Activated T-cell treated with anti-CD3 and anti-CD28 coated beads, Interleukin-2, amount 50 U/mL, for 72 hours (primary cell): ENCODE measurements at regions not wholly inside any gene's neighbourhood (a gene's known extent, or its start where the extent isn't known, plus 50 kb on each side); places are given as distances from the start of the nearest gene placed in this dataset.
"Not testable (repeated sequence)": the region's sequence is repeated elsewhere in the genome, so short reads cannot be mapped to it uniquely, and the experiment has no call there.

Experiments used
- ATAC-seq, 2 donors: fragments of 150-1000 bp; cut with Tn5 transposase; replicated peaks in 1 of 2; 2 replicates each; pipeline ENCODE4 v1.10.0; 2021; ENCODE audit warnings: moderate library complexity in 2 of 2, mild to moderate bottlenecking in 1 of 2
- DNase-seq, 2 donors: peaks; one replicate each; pipeline ENCODE4 v3.0.0; 2021 to 2022; ENCODE audit warnings: mixed read lengths in 1 of 2
- H3K27ac Mint-ChIP-seq: one replicate; pipeline ENCODE4 v1.8.0; 2022; ENCODE audit warnings: mild to moderate bottlenecking, moderate library complexity, mixed read lengths
- H3K27me3 Mint-ChIP-seq: one replicate; pipeline ENCODE4 v1.8.0; 2022; ENCODE audit warnings: low read depth, mixed read lengths
- H3K36me3 Mint-ChIP-seq, 2 donors: one replicate each; pipeline ENCODE4 v1.8.0; 2022; ENCODE audit warnings: mixed read lengths in 2 of 2, mild to moderate bottlenecking in 1 of 2; ENCODE audit not compliant: insufficient read depth in 2 of 2
- H3K4me1 Mint-ChIP-seq: one replicate; pipeline ENCODE4 v1.8.0; 2022; ENCODE audit warnings: low read depth, mixed read lengths
- H3K4me3 Mint-ChIP-seq, 2 donors: one replicate each; pipeline ENCODE4 v1.8.0; 2022; ENCODE audit warnings: mild to moderate bottlenecking in 2 of 2, mixed read lengths in 2 of 2, moderate library complexity in 2 of 2
- H3K9me3 Mint-ChIP-seq, 2 donors: one replicate each; pipeline ENCODE4 v1.8.0; 2022; ENCODE audit warnings: mixed read lengths in 2 of 2

- Mint-ChIP-seq H3K4me1 (no peaks in the 10 kb centered on the region), H3K27me3 (no peaks in the 10 kb centered on the region), H3K36me3 (no peaks in the 10 kb centered on the region), H3K4me3 (no peak overlapping the region), H3K27ac (no peak overlapping the region), H3K9me3 (no peaks in the 10 kb centered on the region)
- ATAC-seq (no peak), DNase-seq (no peak)
Observed at GRCh38 chr2:225864394-225864793, 464.9 kb downstream of the NYAP2 start.

GRCh38 chr2:225842939-225843338, 443.4 kb downstream of the NYAP2 start:
- H3K4me1 Mint-ChIP-seq: no peaks in the 10 kb centered on the region
- H3K27ac Mint-ChIP-seq: no peak overlapping the region
- no peak for DNase-seq
- H3K27me3 Mint-ChIP-seq: no peaks in the 10 kb centered on the region
- ATAC-seq: no peak
- H3K4me3 Mint-ChIP-seq: no peak overlapping the region
- H3K9me3 Mint-ChIP-seq: peaks cover 0 to 2% of the 10 kb centered on the region in 2 donors
- no peaks in the 10 kb centered on the region for H3K36me3 Mint-ChIP-seq

- ATAC-seq: no peak
- Mint-ChIP-seq H3K36me3 (no peaks in the 10 kb centered on the region), H3K27ac (no peak overlapping the region), H3K27me3 (no peaks in the 10 kb centered on the region), H3K4me3 (no peak overlapping the region), H3K9me3 (no peaks in the 10 kb centered on the region), H3K4me1 (no peaks in the 10 kb centered on the region)
- no peak for DNase-seq
Observed at GRCh38 chr2:225841314-225841713, 441.8 kb downstream of the NYAP2 start.

- no peaks in the 10 kb centered on the region for H3K9me3 Mint-ChIP-seq
- no peaks in the 10 kb centered on the region for H3K27me3 Mint-ChIP-seq
- no peaks in the 10 kb centered on the region for H3K4me1 Mint-ChIP-seq
- no peak for DNase-seq
- ATAC-seq: no peak
- H3K36me3 Mint-ChIP-seq: no peaks in the 10 kb centered on the region
- no peak overlapping the region for H3K4me3 Mint-ChIP-seq
- no peak overlapping the region for H3K27ac Mint-ChIP-seq
Observed at GRCh38 chr2:225837328-225837727, 437.8 kb downstream of the NYAP2 start.

- ATAC-seq (no peak), DNase-seq (no peak)
- Mint-ChIP-seq H3K36me3 (peaks cover 0 to 3% of the 10 kb centered on the region in 2 donors), H3K4me1 (no peaks in the 10 kb centered on the region), H3K27me3 (no peaks in the 10 kb centered on the region), H3K9me3 (peaks cover 4% of the 10 kb centered on the region in 2 donors), H3K4me3 (no peak overlapping the region), H3K27ac (no peak overlapping the region)
Observed at GRCh38 chr2:225824748-225825449, 425.4 kb downstream of the NYAP2 start.

GRCh38 chr2:225821351-225821750, 421.8 kb downstream of the NYAP2 start:
- no peak for DNase-seq
- Mint-ChIP-seq H3K27me3 (no peaks in the 10 kb centered on the region), H3K4me1 (no peaks in the 10 kb centered on the region), H3K4me3 (no peak overlapping the region), H3K36me3 (no peaks in the 10 kb centered on the region), H3K9me3 (peaks cover 0 to 4% of the 10 kb centered on the region in 2 donors), H3K27ac (no peak overlapping the region)
- ATAC-seq: no peak

- Mint-ChIP-seq H3K4me3 (no peak overlapping the region), H3K9me3 (peaks cover 0 to 2% of the 10 kb centered on the region in 2 donors), H3K36me3 (no peaks in the 10 kb centered on the region), H3K4me1 (no peaks in the 10 kb centered on the region), H3K27me3 (no peaks in the 10 kb centered on the region), H3K27ac (no peak overlapping the region)
- ATAC-seq (no peak), DNase-seq (no peak)
Observed at GRCh38 chr2:225820826-225821225, 421.3 kb downstream of the NYAP2 start.

GRCh38 chr2:225814554-225814953, 415.0 kb downstream of the NYAP2 start:
- Mint-ChIP-seq H3K27me3 (no peaks in the 10 kb centered on the region), H3K27ac (no peak overlapping the region), H3K4me3 (no peak overlapping the region), H3K9me3 (no peaks in the 10 kb centered on the region), H3K36me3 (no peaks in the 10 kb centered on the region), H3K4me1 (no peaks in the 10 kb centered on the region)
- no peak for ATAC-seq
- no peak for DNase-seq

GRCh38 chr2:225806105-225806504, 406.6 kb downstream of the NYAP2 start:
- Mint-ChIP-seq H3K36me3 (no peaks in the 10 kb centered on the region), H3K4me1 (no peaks in the 10 kb centered on the region), H3K9me3 (no peaks in the 10 kb centered on the region), H3K27ac (no peak overlapping the region), H3K27me3 (no peaks in the 10 kb centered on the region), H3K4me3 (no peak overlapping the region)
- ATAC-seq: no peak
- no peak for DNase-seq

GRCh38 chr2:225802076-225802475, 402.6 kb downstream of the NYAP2 start:
- not testable (repeated sequence) for H3K27me3 Mint-ChIP-seq, H3K36me3 Mint-ChIP-seq, H3K4me1 Mint-ChIP-seq, H3K27ac Mint-ChIP-seq, ATAC-seq, H3K4me3 Mint-ChIP-seq, H3K9me3 Mint-ChIP-seq, DNase-seq

GRCh38 chr2:225797394-225797793, 397.9 kb downstream of the NYAP2 start:
- Mint-ChIP-seq H3K4me1 (no peaks in the 10 kb centered on the region), H3K4me3 (no peak overlapping the region), H3K27ac (no peak overlapping the region), H3K9me3 (no peaks in the 10 kb centered on the region), H3K36me3 (no peaks in the 10 kb centered on the region), H3K27me3 (no peaks in the 10 kb centered on the region)
- no peak for ATAC-seq
- no peak for DNase-seq

GRCh38 chr2:225794652-225795400, 395.3 kb downstream of the NYAP2 start:
- no peaks in the 10 kb centered on the region for H3K4me1 Mint-ChIP-seq
- ATAC-seq: no peak
- no peak overlapping the region for H3K27ac Mint-ChIP-seq
- DNase-seq: no peak
- H3K36me3 Mint-ChIP-seq: no peaks in the 10 kb centered on the region
- peaks cover 7% of the 10 kb centered on the region for H3K27me3 Mint-ChIP-seq
- H3K4me3 Mint-ChIP-seq: no peak overlapping the region
- H3K9me3 Mint-ChIP-seq: no peaks in the 10 kb centered on the region

GRCh38 chr2:225793736-225794550, 394.4 kb downstream of the NYAP2 start:
- H3K9me3 Mint-ChIP-seq: no peaks in the 10 kb centered on the region
- ATAC-seq (no peak), DNase-seq (no peak)
- H3K36me3 Mint-ChIP-seq: no peaks in the 10 kb centered on the region
- peaks cover 7% of the 10 kb centered on the region for H3K27me3 Mint-ChIP-seq
- H3K27ac Mint-ChIP-seq: no peak overlapping the region
- no peak overlapping the region for H3K4me3 Mint-ChIP-seq
- H3K4me1 Mint-ChIP-seq: no peaks in the 10 kb centered on the region
